ENCODE measurements at regions not wholly inside any gene's neighbourhood (a gene's known extent, or its start where the extent isn't known, plus 50 kb on each side); places are given as distances from the start of the nearest gene placed in this dataset.

DNA sequence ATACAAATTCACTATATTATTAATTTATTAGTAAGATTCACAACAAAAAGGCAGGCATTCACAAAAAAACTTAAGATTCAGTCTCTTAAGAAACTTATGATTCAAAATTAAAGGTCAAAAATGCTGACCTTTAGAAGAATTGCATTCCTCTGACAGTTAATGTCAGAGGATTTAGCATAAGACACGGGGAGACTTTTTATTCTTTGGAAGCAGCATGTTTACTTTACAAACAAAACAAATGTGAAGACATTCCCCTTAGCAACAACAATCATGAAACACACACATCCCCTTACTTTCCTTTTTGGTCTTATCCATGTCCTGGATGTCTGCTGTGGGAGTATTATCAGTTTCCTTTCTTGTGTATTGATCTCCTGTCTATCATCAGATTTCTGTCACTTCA, 117.1 kb downstream of the RAD51AP2 start:
- TF ChIP-seq CTCF (conservative IDR thresholded peaks at IDR 0.05; ENCODE audit: low read depth, low read length): no peak
- DNase-seq (ENCODE audit: low read depth): no peak
- H3K4me3 ChIP-seq (ENCODE audit: low read depth, low read length): no peak overlapping the region

GRCh38 chr2:17398770-17399169, 119.5 kb downstream of the RAD51AP2 start:
- no peak for DNase-seq (ENCODE audit: low read depth)
- no peak for TF ChIP-seq CTCF (conservative IDR thresholded peaks at IDR 0.05; ENCODE audit: low read depth, low read length)

GRCh38 chr2:17388798-17389197, 129.4 kb downstream of the RAD51AP2 start:
- TF ChIP-seq CTCF (conservative IDR thresholded peaks at IDR 0.05; ENCODE audit: low read depth, low read length): no peak
- DNase-seq (ENCODE audit: low read depth): peak; percentile 37
- no peak overlapping the region for H3K4me3 ChIP-seq (ENCODE audit: low read depth, low read length)

More at GRCh38 chr2:17398770-17399169, 119.5 kb downstream of the RAD51AP2 start:
- H3K4me3 ChIP-seq (ENCODE audit: low read depth, low read length): no peak overlapping the region

- DNase-seq (ENCODE audit: low read depth): no peak
- TF ChIP-seq CTCF (conservative IDR thresholded peaks at IDR 0.05; ENCODE audit: low read depth, low read length): no peak
- H3K4me3 ChIP-seq (ENCODE audit: low read depth, low read length): no peak overlapping the region
Measured at GRCh38 chr2:17387591-17387990, 130.6 kb downstream of the RAD51AP2 start.

GRCh38 chr2:17386771-17387170, 131.5 kb downstream of the RAD51AP2 start:
- no peak for DNase-seq (ENCODE audit: low read depth)
- H3K4me3 ChIP-seq (ENCODE audit: low read depth, low read length): no peak overlapping the region
- TF ChIP-seq CTCF (conservative IDR thresholded peaks at IDR 0.05; ENCODE audit: low read depth, low read length): no peak

- DNase-seq (ENCODE audit: low read depth): no peak
- H3K4me3 ChIP-seq (ENCODE audit: low read depth, low read length): no peak overlapping the region
- no peak for TF ChIP-seq CTCF (conservative IDR thresholded peaks at IDR 0.05; ENCODE audit: low read depth, low read length)
Measured at GRCh38 chr2:17380003-17380402, 138.2 kb downstream of the RAD51AP2 start.

DNA sequence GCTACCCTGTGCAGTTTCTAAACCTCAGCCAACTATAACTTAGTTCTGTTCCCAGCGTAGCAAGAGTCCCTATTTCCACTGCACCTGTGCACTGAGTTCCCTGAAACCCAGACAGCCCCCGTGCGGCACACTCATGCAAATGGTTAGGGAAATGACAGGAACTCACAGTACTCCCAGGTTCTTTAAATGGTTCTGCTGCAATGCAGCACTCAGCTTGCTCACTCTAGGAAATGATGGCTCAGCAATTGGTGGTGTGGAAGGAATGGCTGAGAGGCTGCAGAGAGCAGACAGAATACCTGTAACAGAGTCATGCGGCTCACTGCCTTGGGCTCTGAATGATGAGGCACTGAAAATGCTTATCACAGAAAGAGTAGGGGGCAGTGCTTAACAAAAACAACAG, 143.0 kb downstream of the RAD51AP2 start:
- DNase-seq (ENCODE audit: low read depth): no peak
- H3K4me3 ChIP-seq (ENCODE audit: low read depth, low read length): no peak overlapping the region
- no peak for TF ChIP-seq CTCF (conservative IDR thresholded peaks at IDR 0.05; ENCODE audit: low read depth, low read length)
